ENCODE measurements at regions not wholly inside any gene's neighbourhood (a gene's known extent, or its start where the extent isn't known, plus 50 kb on each side); places are given as distances from the start of the nearest gene placed in this dataset.

DNA sequence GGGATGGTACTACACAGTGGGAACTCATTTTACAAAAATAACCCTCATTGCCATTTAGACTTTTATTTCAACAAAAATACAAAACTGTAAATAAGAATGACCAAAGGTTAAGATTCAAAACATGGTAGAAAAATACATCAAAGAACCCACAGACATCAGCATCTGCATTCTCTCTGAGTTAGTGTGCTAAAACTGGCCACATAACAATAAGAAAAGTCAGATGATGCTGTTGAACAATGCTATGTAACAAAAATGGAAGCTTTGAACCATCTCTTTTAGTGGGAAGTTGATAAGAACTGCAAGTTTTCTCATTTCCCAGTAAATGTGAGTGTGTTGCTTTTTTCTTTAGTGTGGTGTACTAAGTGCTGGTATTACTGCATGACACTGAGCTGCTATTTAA lies 888.4 kb upstream of the EPHA5 start:
- Histone ChIP-seq H2AFZ (ENCODE audit: low read length) (no peak overlapping the region), H3K9ac (ENCODE audit: insufficient read depth, low read length) (no peak overlapping the region)

DNA sequence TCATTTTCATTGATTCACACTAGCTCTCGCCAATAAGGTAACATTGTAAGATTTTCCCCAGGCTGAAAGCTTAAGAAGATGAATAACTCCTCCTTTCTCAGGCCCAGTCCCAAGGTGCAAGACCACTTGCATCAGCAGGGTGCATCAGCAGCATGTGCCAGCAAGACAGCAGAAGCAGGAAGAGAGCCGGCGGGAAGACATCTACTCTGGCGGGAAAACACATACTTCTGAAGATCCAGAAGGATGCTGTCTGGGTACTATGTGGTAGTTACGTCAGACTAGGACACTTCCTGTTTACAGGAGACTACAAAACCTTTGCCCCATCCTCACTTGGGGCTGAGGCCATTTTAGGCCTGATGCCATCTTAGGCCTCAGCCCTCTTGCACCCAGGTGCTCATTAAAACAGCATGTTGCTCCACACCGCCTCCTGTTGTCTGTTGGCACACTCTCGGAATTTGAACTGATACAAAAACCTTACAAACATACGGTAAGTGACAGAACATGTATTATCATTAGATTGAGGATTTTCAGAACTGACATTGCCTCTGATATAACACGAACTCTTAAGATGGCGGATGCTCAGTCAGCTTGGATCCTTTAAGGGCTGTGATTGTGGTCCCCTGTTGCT lies 886.5 kb upstream of the EPHA5 start:
- no peaks in the 10 kb centered on the region for H3K36me3 ChIP-seq (ENCODE audit: control insufficient read depth, insufficient read depth, low read length)
- no peak overlapping the region for H3K27ac ChIP-seq (ENCODE audit: insufficient read depth, low read length)
- no peaks in the 10 kb centered on the region for H3K4me1 ChIP-seq (ENCODE audit: control insufficient read depth, extremely low read depth, insufficient read depth, low read length)
- H3K4me2 ChIP-seq (ENCODE audit: extremely low read depth, insufficient read depth, low read length) = no peak overlapping the region
- H2AFZ ChIP-seq (ENCODE audit: low read length) = no peak overlapping the region
- TF ChIP-seq, protein P1, sequence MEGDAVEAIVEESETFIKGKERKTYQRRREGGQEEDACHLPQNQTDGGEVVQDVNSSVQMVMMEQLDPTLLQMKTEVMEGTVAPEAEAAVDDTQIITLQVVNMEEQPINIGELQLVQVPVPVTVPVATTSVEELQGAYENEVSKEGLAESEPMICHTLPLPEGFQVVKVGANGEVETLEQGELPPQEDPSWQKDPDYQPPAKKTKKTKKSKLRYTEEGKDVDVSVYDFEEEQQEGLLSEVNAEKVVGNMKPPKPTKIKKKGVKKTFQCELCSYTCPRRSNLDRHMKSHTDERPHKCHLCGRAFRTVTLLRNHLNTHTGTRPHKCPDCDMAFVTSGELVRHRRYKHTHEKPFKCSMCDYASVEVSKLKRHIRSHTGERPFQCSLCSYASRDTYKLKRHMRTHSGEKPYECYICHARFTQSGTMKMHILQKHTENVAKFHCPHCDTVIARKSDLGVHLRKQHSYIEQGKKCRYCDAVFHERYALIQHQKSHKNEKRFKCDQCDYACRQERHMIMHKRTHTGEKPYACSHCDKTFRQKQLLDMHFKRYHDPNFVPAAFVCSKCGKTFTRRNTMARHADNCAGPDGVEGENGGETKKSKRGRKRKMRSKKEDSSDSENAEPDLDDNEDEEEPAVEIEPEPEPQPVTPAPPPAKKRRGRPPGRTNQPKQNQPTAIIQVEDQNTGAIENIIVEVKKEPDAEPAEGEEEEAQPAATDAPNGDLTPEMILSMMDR (conservative IDR thresholded peaks at IDR 0.05 in 1 of 2, IDR thresholded peaks at IDR 0.05 in 1 of 2; ENCODE audit: low read depth in 1 of 2, low read length in 2 of 2) = no peak
- no peak for TF ChIP-seq EZH2 (IDR thresholded peaks at IDR 0.05; ENCODE audit: low read length, missing control alignments)
- H3K4me3 ChIP-seq (replicated peaks in 1 of 4; ENCODE audit: control extremely low read depth in 1 of 4, insufficient read depth in 1 of 4, low read depth in 3 of 4, low read length in 4 of 4) = no peak overlapping the region
- no peaks in the 10 kb centered on the region for H3K27me3 ChIP-seq (ENCODE audit: control insufficient read depth, insufficient read depth, low read length)
- no peaks in the 10 kb centered on the region for H3K79me2 ChIP-seq (ENCODE audit: control insufficient read depth, insufficient read depth, low read length)
- no peaks in the 10 kb centered on the region for H3K9me3 ChIP-seq (ENCODE audit: control insufficient read depth, insufficient read depth, low read depth, low read length)
- no peak for DNase-seq (ENCODE audit: low read depth in 2 of 2)
- no peaks in the 10 kb centered on the region for H4K20me1 ChIP-seq (ENCODE audit: control insufficient read depth, extremely low read depth, insufficient read depth, low read length)
- no peak overlapping the region for H3K9ac ChIP-seq (ENCODE audit: insufficient read depth, low read length)

More for the DNA sequence above, 888.4 kb upstream of the EPHA5 start:
- Histone ChIP-seq H4K20me1 (ENCODE audit: control insufficient read depth, extremely low read depth, insufficient read depth, low read length) (no peaks in the 10 kb centered on the region), H3K4me2 (ENCODE audit: extremely low read depth, insufficient read depth, low read length) (no peak overlapping the region), H3K27me3 (ENCODE audit: control insufficient read depth, insufficient read depth, low read length) (no peaks in the 10 kb centered on the region), H3K4me1 (ENCODE audit: control insufficient read depth, extremely low read depth, insufficient read depth, low read length) (no peaks in the 10 kb centered on the region), H3K79me2 (ENCODE audit: control insufficient read depth, insufficient read depth, low read length) (no peaks in the 10 kb centered on the region), H3K36me3 (ENCODE audit: control insufficient read depth, insufficient read depth, low read length) (no peaks in the 10 kb centered on the region), H3K9me3 (ENCODE audit: control insufficient read depth, insufficient read depth, low read depth, low read length) (no peaks in the 10 kb centered on the region), H3K4me3 (replicated peaks in 1 of 4; ENCODE audit: control extremely low read depth in 1 of 4, insufficient read depth in 1 of 4, low read depth in 3 of 4, low read length in 4 of 4) (no peak overlapping the region), H3K27ac (ENCODE audit: insufficient read depth, low read length) (no peak overlapping the region)
- DNase-seq (ENCODE audit: low read depth in 2 of 2) = peak in 1 of 2 donors; percentile 84
- TF ChIP-seq EZH2 (IDR thresholded peaks at IDR 0.05; ENCODE audit: low read length, missing control alignments) = no peak
- TF ChIP-seq, protein P1 (conservative IDR thresholded peaks at IDR 0.05 in 1 of 2, IDR thresholded peaks at IDR 0.05 in 1 of 2; ENCODE audit: low read depth in 1 of 2, low read length in 2 of 2) = no peak

DNA sequence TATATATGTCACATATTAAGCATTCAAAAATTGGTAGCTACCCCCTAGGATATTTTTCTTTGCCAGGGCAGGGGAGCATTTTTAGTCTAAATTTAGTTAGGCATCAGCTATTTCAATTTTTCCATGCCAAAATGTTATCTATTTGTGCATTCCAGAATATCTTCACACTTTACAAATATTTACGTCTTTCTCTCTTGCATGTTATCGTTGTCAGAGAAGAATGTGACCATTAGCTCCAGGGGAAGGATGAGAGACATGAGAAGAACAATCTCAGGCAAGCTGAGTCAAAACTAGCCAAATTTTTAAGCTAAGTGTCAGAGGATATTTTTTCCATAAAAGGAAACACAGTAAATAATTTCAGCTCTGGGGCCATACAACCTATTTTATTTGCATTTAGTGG lies 885.0 kb upstream of the EPHA5 start:
- no peak overlapping the region for H3K4me3 ChIP-seq (replicated peaks in 1 of 4; ENCODE audit: control extremely low read depth in 1 of 4, insufficient read depth in 1 of 4, low read depth in 3 of 4, low read length in 4 of 4)
- DNase-seq (ENCODE audit: low read depth in 2 of 2) = peak; percentile 10 to 91
- no peak overlapping the region for H3K27ac ChIP-seq (ENCODE audit: insufficient read depth, low read length)

More for the DNA sequence above, 885.0 kb upstream of the EPHA5 start:
- no peaks in the 10 kb centered on the region for H4K20me1 ChIP-seq (ENCODE audit: control insufficient read depth, extremely low read depth, insufficient read depth, low read length)
- TF ChIP-seq, protein P1 (conservative IDR thresholded peaks at IDR 0.05 in 1 of 2, IDR thresholded peaks at IDR 0.05 in 1 of 2; ENCODE audit: low read depth in 1 of 2, low read length in 2 of 2) = no peak
- no peak for TF ChIP-seq EZH2 (IDR thresholded peaks at IDR 0.05; ENCODE audit: low read length, missing control alignments)
- no peaks in the 10 kb centered on the region for H3K79me2 ChIP-seq (ENCODE audit: control insufficient read depth, insufficient read depth, low read length)
- no peaks in the 10 kb centered on the region for H3K4me1 ChIP-seq (ENCODE audit: control insufficient read depth, extremely low read depth, insufficient read depth, low read length)
- peak overlapping the region; percentile 35 for H3K4me2 ChIP-seq (ENCODE audit: extremely low read depth, insufficient read depth, low read length)
- H3K36me3 ChIP-seq (ENCODE audit: control insufficient read depth, insufficient read depth, low read length) = no peaks in the 10 kb centered on the region
- H3K9ac ChIP-seq (ENCODE audit: insufficient read depth, low read length) = no peak overlapping the region
- H2AFZ ChIP-seq (ENCODE audit: low read length) = no peak overlapping the region
- H3K27me3 ChIP-seq (ENCODE audit: control insufficient read depth, insufficient read depth, low read length) = no peaks in the 10 kb centered on the region
- no peaks in the 10 kb centered on the region for H3K9me3 ChIP-seq (ENCODE audit: control insufficient read depth, insufficient read depth, low read depth, low read length)
